Esophagus mucosa (tissue), 1 donor: ENCODE measurements at regions not wholly inside any gene's neighbourhood (a gene's known extent, or its start where the extent isn't known, plus 50 kb on each side); places are given as distances from the start of the nearest gene placed in this dataset.
"Not testable (repeated sequence)": the region's sequence is repeated elsewhere in the genome, so short reads cannot be mapped to it uniquely, and the experiment has no call there.

Experiments used
- ATAC-seq: fragments of 200-7000 bp; cut with Tn5 transposase; one replicate; pipeline ENCODE4 v1.9.1; 2020
- donor health status: DM: yes; HTN: yes; CAD: no.

DNA sequence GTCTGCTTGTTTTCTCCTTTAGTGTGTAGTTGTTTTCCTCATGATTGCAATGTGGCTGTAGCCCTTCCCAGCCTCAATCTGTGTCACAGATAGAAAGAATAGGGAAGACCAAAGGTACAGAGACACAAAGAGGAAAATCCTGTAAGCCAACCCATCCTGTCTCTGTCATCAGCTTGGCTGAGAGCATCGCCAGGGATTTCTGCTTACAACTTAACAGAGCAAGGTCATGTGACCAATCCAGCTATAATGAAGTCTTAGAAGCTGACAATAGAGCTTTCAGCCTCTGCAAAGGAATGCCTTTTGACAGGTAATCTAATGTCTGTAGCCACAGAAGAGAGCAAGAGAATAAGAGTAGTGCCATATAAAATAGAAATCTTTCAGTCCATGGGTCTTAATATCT is 1598.0 kb upstream of the AGA start:
- ATAC-seq: no peak

DNA sequence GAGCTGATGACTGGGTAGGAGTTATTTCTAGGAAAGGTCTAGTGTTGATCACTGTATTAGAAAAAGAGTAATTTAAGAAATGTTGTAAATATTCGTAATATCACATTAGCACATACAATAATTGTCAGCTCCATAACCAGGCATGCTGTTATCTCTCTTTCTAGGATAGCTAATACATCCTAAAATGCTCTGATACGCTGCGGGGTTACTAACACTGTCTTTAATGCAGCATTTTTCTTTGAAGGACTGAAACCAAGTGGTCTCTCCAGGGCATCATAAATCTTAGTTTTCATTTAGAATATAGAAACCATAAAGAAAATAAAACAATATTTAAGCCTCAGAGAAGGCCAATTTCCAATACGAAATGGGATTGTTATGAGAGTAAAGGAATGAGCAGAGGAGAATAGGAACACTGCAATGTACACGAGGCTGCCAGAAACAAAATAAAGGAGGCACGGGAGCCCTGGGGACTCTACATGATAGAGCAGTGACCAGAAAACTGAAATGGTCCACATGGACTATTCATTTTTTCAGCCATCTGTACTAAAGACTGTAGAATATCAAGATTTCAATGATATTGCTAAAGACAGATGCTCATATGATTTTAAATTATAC is 1606.7 kb upstream of the AGA start:
- no peak for ATAC-seq

DNA sequence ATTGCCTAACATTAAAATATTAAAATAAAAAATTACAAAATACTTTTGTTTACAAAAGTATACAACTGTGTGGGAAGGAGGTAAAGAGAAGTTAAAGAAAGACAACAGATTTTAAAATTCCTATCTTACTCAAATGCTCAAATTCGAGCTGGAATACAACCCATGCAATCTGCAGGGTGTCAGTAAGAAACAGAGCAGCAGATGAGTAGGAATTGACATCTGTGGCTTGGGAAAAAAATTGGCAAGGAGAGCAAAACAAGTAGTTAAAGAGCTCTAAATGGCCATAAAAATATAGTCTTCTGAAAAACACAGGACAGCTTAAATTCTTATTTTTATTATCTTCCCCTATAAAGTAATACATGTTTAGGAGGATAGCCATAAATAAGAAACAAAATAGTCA is 1609.0 kb upstream of the AGA start:
- no peak for ATAC-seq

DNA sequence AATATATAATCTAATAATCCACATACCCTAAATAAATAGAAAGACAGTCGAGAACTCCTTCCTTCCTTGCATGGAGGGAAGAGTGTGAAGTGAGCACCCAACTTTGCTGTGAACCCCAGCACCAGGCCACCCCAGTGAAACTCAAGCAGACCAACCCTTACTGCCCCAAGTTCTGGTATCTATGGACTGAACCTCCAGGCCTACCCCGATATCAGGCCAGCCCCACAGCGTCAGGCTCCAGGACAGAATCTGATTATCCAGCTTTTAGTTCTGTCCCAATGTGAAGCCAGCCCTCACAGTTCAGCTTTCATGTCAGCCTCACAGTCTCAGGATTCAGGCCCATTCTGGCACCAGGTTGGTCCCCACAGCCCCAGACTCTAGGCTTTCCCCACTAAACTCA is 1617.2 kb upstream of the AGA start:
- no peak for ATAC-seq

DNA sequence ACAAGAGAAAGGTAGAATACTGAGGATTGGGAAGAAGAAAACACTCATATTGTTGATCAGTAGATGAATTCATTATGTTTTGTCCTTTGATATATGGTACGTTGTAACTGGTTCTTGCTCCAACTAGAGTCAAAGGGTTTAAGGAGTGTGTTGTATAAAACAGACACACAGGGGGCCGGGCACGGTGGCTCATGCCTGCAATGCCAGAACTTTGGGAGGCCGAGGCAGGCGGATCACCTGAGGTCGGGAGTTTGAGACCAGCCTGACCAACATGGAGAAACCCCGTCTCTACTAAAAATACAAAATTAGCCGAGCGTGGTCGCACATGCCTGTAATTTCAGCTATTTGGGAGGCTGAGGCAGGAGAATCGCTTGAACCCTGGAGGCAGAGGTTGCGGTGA is 1624.0 kb upstream of the AGA start:
- not testable (repeated sequence) for ATAC-seq

DNA sequence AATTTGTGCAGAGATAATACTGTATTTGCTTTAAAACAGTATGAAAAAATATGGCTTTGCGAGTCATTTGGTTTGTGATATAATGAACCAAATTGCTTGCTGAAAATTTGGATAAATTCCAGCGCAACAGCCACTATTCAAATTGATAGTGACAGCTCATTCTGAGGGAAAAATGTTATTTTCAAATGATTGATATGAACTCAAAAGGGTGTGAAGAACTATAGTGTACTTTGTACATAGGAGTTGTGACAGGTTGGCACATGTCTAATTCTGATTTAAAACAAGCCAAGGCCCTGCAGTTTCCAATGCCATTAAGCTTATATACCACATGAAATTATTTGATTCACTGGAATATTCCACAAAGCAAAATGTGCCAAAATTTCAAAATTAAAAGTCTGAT is 1628.9 kb upstream of the AGA start:
- no peak for ATAC-seq

DNA sequence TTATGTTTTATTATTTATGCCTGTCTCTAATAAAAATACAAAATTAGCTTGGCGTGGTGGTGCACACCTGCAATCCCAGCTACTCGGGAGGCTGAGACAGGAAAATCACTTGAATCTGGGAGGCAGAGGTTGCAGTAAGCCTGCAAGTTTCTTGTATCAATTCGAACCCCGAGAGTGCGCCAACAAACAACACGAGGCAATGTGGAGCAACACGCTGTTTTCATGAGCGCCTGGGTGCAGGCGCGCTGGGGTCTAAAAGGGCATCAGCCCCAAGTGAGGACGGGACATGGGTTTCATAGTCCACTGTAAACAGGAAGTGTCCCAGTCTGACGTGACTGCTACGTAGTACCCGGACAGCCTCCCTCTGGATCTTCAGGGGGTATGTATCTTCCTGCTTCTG is 1634.6 kb upstream of the AGA start:
- ATAC-seq: no peak

DNA sequence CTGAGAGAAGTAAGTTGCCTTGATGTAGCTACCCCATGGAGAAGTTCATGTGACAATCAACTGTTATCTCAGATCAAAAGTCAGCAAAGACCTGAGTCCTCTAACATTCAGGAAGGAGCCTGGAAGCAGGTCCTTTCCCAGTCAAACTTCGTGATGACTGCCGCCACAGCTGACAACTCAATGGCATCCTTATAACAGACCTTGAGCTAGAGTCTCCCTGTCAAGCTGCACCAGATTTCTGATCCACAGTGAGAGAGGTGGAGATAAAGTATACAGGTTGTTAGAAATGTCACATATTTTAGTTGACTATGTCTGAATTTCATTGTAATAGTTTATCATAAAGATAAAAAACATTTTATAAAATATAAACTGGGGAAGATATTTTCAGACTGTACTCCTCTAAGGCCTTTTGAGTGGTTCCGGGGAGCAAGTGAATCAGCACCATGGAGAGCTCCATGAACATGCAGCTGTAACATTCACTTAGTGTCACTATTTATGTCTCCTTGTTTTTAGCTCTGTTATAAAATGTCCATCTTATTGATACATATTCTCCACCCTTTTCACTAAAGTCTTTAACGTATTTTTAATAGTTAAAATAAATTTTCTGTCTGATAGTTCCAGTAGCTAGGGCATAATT is 1653.5 kb upstream of the AGA start:
- ATAC-seq: no peak

DNA sequence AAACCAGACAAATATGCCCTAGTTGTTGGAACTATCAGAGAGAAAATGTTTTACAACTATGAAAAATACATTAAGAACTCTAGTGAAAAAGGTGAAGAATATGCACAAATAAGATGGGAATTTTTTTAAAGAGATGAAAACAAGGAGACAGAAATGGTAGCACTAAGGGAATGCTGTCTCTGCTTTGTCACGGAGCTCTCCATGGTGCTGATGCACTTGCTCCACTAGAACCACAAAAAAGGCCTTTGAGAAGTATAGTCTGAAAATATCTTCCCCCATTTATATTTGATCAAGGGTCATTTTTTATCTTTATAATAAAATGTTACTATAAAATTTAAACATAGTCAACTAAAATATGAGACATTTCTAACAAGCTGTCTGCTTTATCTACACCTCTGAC is 1655.5 kb upstream of the AGA start:
- ATAC-seq: no peak

DNA sequence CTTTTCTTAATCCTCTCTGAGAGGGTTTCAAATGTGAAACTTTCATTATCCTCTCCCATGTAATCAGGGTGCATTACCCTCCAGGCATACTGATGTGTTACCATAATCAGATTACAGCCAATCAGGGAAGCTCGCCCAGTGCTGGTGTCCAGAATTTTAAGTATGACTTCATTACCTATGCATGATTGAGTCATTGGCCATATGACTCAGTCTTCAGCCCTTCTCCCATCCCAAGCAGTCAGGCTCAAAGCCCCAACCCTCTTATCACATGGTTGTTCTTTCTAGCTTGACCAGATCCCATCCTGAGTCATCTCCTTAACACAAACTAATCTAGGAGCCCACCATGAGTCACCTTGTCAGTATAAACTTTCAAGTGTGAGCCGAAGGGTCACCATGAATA is 1668.1 kb upstream of the AGA start:
- ATAC-seq: no peak

DNA sequence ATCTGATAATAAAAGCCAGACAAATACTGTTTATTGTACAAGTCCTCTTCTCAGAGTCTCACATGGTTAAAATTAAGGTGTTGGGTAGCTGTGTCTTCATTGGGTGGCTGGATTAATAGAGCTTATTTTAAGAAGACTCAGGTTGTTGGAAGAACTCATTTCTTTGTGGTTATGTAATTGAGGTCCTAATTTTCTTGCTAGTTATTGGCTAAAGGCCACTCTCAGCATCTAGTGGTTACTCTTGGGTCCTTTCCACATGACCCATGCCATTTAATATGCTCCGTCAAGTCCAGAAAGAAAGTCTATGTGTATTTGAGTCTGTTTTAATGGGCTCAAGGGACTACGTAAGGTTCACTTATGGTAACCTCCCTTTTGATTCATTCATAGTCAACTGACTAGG is 1668.6 kb upstream of the AGA start:
- no peak for ATAC-seq

DNA sequence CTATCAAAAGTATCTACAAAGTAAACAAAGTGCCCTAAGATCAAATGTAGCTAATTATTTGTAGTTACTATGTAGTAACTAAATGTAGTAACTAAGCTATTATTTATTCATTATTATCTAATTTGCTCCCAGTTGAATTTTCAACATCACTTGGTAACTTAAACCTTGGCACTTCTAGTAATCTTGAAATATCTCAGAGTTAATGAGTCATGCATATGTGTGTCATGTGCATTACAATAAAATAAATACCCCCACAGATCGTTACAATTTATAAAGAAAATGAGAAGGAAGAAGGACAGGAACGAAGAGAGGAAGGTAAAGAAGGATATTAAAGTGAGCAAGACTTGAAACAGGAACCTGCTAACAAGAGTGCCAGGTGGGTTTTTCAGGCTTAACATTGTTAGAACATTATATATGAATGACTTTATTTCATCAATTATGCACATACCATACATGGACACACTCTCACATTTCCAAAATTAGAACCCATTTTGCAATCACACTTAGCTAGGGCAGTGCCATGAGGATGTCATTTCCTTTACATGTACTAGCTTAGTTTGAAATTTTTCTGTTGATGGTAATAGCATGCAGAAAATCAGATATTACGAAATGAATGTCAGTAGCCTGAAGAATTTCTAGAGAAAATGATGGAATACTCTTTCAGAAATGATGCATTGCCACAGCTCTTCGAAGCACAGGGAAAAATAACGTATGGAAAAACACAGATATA is 1670.4 kb upstream of the AGA start:
- ATAC-seq: no peak

DNA sequence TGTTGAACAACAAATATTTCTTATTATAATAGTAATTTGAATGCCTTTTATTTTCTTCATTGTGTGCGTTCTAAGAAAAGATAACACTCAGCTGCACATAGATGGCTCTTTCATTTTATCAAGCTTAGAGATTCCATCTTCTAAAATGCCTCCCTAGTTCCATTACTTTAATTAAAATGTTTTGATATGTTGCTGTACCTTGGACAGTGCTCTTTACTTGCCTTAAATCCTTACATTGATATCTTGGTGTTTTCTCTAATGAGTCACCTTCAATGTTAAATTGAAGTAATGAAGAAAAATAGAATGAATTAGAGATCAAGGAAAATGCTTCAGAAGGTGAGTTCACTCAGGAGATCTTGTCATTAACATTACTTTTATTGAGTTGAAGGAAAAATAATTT is 1672.4 kb upstream of the AGA start:
- ATAC-seq: no peak

DNA sequence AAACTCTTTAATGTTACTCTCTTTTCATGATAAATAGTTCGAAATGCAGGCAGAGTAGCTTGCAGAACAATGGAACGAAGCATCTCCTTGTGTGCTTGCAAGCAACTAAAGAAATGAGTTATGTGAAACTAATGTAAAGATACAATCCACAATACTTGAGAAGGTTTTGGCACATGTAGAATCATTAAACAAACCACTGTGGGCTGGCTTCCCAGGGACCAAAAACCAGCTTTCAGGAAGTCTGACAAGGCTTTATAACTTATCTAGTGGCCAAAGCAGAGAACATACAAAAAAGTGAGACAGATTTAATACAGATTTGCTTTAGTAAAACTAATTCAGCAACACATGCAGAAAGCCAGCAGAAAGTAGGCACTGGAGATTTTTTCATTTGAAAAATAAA is 1673.8 kb upstream of the AGA start:
- no peak for ATAC-seq

DNA sequence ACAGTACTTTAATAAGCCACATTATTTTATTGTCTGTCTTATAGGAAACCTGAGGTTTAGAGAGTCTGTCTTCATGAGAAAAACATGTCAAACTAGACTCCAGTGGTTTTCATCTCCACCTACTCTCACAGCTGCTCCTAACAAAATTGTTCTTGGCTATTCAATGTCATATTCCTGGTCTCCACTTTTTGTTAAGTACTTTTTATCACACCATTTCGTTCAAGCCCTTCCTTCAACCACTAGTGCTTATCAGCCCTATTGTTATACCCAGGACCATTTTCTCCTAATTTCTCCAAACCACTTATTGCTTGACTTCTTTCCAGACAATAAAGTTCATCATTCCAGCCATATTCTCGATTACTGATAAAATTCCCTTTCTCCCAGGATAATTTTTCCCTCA is 1674.3 kb upstream of the AGA start:
- no peak for ATAC-seq

DNA sequence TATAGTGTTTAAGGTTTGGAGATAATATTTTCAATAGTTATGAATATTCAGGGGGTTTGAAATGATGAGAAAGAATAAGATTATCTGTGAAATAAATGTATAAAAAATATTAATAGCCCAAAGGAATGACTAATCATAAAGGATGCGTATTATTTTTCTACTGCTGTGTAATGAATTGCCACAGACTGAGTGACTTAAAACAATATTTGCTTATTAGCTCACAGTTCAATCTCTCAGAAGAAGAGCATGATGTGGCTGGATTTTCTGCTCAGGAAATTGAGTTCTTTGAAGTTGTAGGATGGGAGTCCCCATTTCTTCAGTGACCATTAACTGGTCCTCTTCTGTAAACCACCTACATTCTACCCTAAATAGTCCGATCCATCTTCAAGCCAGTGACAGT is 1680.8 kb upstream of the AGA start:
- no peak for ATAC-seq

DNA sequence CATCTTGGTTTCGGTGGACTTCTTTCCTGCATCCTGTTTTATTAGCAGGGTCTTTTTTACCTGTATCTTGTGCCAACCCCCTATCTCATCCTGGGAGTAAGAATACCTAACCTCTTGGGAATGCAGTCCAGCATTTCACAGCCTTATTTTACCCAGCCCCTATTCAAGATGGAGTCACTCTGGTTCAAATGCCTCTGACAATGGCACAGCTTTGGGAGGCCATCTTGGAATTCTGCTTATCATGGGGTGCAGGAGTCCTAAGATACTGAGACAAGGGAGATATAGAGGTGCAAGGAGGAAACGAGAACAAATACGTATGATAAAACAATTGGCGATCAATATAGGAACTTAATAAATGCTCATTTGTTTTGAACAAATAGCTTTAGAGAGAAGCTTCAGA is 1682.2 kb upstream of the AGA start:
- ATAC-seq: no peak

DNA sequence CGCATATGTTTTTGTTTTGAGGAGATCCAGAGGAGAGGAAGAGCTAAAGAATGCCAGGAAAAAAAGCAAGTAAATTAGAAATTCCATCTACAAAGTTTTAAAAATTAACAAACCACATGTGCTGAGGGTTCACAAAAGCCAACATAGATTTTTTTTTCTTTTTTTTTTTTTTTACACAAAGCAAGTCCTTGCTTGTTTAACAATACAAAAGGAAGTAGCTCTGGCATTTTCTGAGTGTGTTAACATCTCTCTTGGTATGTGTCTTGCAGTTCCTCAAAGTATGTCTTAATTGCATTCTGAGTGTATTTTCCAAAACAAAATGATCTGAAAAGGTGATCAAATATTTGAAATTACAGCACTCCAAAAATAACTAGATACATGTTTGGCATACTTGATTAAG is 1682.7 kb upstream of the AGA start:
- no peak for ATAC-seq

DNA sequence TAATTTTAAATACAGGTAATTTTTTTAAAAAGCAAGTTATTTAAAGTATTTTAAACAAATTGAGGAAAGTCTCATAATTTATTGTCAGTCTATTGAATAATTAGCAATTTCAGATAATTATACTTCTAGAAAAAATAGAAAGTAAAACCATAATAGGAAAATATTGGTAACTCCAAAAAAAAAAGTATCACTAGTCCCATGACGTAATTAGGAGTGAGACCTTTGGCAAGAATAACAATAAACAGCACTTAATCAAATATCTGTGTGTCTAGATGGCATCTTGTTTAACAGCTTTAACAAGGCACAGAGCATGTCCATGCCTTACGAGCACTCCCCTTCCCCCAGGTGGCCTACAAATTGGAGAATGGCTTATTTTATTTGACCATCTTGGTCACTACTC is 1683.6 kb upstream of the AGA start:
- ATAC-seq: no peak

DNA sequence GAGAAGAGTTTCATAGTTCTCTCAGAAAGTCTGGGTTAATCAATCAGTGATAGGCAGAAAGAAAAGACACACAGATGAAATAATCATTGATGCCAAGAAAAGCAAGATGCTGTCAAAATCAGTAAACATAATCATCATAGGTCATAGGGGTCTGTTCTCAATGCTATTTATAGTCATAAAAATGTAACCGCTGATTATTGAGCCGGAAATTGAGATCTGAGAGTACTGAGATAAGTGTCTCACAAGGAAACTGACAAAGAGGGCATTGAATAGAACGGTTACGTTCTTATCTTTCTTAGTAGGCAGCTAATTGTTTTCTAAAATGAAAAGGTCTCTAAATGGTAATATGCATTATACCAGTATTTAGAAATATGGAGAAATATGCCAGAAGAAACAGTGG is 1686.1 kb upstream of the AGA start:
- ATAC-seq: no peak

DNA sequence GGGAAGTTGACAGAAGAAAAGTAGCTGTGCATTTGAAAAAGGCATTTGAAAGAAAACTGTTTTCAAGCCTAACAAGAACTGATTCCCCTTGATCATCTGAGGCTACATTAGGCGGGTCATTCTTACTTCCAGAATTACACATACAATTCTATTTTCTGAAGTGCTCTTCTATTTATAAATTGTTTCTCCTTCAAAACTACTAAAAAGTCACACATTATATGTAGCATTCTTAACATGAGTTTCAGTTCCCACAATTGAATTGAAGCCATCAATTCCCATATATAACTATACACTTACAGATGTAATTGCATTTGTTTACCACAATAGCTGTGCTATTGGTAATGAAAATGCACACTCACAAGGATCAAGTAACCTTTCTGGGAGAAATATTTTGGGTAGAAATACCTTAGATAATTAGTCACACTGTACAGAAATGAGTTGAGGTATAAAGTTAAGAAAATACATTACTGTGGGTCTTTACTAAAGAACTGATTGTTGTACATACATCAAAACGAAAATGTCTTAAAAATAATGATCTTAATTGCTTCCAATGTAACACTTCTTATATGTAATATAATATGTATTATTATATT is 1688.0 kb upstream of the AGA start:
- no peak for ATAC-seq

DNA sequence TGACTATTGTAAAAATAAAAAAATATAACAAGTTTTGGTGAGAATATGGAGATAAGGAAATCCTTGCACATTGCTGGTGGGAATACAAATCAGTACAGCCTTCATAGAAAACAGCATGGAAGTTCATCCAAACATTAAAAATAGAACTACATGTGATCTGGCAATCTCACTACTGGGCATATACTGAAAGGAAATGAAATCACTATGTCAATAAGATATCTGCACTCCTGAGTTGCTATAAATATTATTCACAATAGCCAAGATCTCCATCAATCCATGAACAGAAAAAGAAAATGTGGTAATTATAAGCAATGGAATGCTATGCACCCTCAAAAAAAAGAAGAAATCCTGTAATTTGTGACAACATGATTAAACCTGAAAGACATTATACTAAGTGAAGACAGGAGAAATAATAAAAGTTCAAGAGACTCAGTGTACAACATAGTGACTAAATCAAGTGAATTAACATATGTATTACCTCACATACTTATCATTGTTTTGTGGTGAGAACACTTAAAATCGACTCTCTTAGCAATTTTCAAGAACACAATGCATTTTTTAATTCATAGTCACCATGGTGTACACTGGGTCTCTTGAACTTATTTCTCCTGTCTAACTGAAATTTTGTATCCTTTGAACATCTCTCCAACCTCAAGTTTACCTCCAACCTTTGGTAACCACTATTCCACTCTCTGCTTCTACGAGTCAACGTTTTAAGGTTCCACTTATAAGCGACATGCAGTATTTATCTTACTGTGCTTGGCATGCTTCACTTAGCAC is 1703.7 kb upstream of the AGA start:
- no peak for ATAC-seq

DNA sequence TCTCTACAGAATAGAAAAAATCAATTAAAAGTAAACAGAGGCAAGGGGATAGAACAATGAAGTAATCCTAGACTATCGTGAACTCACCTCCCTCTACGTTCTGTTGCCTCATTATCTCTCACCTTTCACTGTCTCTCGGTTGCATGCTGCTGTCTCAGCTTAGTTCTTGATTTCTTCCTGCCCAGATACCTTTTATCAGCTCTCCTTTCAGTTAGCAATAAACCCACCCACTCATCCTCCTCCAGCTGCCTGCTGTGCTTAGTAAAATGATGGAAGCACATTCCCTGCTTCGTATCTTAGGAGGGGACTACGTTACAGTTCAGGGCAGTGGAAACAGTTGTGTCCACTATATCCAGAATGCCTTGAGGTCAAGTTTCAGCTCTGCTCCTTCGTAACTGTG is 1709.5 kb upstream of the AGA start:
- no peak for ATAC-seq
